ENCODE measurements at regions not wholly inside any gene's neighbourhood (a gene's known extent, or its start where the extent isn't known, plus 50 kb on each side); places are given as distances from the start of the nearest gene placed in this dataset.
A peak's percentile ranks its signal among the peaks of the same experiment; 100 is the strongest.
"Not testable (repeated sequence)": the region's sequence is repeated elsewhere in the genome, so short reads cannot be mapped to it uniquely, and the experiment has no call there.

DNA sequence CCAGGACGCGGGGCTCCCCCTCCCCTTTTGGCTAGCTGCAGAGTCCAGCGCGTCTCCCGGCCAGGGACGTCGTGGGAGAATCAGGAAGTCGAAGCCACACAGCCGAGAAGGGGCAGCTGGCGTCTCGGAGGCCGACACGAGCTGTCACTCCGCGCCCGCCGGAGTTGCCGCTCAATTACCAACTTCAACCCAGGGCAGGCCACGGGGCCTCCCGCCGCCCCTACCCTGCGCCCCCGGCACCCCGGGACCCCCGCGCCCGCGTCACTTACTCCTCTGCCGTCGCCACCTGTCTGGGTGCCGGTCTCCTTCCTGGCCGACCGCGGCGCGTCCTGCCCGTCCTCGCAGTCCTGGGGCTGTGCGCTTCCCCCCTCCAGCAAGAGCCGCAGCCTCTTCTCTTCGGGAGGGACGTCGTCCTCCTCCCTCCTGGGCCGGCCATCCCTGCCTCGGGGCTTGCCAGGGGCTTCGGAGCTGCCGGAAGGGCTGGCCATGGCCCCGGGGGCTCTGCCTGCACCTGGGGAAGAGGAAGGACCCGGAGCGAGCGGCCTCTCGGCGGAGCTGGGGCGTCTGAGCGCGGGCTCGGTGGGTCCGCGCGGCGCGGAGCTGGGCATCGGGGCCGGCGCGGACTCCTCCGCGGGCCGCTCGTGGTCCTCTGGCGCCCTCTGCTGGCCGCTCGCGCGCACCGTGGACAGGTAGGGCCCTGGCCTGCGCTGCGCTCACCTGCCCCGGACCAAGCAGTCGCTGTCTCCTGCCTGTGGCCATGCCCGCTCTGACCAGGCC, 65.6 kb upstream of the CLEC6A start:
- intact Hi-C loops (cut with micrococcal nuclease), result not testable (repeated sequence)
- peak overlapping the region; percentile 41 for H2AFZ ChIP-seq (ENCODE audit: low read depth, low read length)

More for the DNA sequence above, 65.6 kb upstream of the CLEC6A start:
- H3K4me3 ChIP-seq (replicated peaks in 1 of 3; ENCODE audit: insufficient read depth in 1 of 3, low read depth in 1 of 3, low read length in 3 of 3), result peak overlapping the region in 1 of 3 experiments; percentile 19
- peak overlapping the region; percentile 42 for H3K4me2 ChIP-seq (ENCODE audit: insufficient read depth, low read length)
- BruUV-seq (replicated peaks); H3K4me1 ChIP-seq (ENCODE audit: control insufficient read depth, extremely low read depth, insufficient read depth, low read length); POLR2A ChIA-PET; H3K36me3 ChIP-seq (ENCODE audit: control insufficient read depth in 2 of 2, extremely low read depth in 1 of 2, insufficient read depth in 2 of 2, low read length in 2 of 2); H3K79me2 ChIP-seq (ENCODE audit: control insufficient read depth, insufficient read depth, low read length); H3K9me3 ChIP-seq (replicated peaks; ENCODE audit: control insufficient read depth, insufficient read depth, low read length); H4K20me1 ChIP-seq (replicated peaks; ENCODE audit: control insufficient read depth, extremely low read depth, insufficient read depth, low read length); H3K9ac ChIP-seq (replicated peaks; ENCODE audit: extremely low read depth, insufficient read depth, low read length); H3K27me3 ChIP-seq (ENCODE audit: control insufficient read depth in 2 of 2, insufficient read depth in 2 of 2, low read length in 2 of 2); FAIRE-seq; H3K27ac ChIP-seq (ENCODE audit: insufficient read depth, low read depth, low read length); CTCF ChIA-PET; dilution Hi-C loops (cut with MboI; ENCODE audit: extremely low pct_ligation_motif_present, low sequenced_read_pairs); H3K9me1 ChIP-seq (replicated peaks; ENCODE audit: control insufficient read depth, extremely low read depth, insufficient read depth, low read length): not testable (repeated sequence)
- TF ChIP-seq, protein P1, sequence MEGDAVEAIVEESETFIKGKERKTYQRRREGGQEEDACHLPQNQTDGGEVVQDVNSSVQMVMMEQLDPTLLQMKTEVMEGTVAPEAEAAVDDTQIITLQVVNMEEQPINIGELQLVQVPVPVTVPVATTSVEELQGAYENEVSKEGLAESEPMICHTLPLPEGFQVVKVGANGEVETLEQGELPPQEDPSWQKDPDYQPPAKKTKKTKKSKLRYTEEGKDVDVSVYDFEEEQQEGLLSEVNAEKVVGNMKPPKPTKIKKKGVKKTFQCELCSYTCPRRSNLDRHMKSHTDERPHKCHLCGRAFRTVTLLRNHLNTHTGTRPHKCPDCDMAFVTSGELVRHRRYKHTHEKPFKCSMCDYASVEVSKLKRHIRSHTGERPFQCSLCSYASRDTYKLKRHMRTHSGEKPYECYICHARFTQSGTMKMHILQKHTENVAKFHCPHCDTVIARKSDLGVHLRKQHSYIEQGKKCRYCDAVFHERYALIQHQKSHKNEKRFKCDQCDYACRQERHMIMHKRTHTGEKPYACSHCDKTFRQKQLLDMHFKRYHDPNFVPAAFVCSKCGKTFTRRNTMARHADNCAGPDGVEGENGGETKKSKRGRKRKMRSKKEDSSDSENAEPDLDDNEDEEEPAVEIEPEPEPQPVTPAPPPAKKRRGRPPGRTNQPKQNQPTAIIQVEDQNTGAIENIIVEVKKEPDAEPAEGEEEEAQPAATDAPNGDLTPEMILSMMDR (IDR thresholded peaks at IDR 0.05; ENCODE audit: extremely low read depth in 1 of 2, insufficient read depth in 1 of 2, low read depth in 1 of 2, low read length in 2 of 2), result peak; percentile 55 to 69
- peak; percentile 7 for DNase-seq (ENCODE audit: low read depth, low spot score)

All from endothelial cell of umbilical vein (primary cell).